ENCODE measurements at regions not wholly inside any gene's neighbourhood (a gene's known extent, or its start where the extent isn't known, plus 50 kb on each side); places are given as distances from the start of the nearest gene placed in this dataset.

- TF ChIP-seq POLR2A (IDR thresholded peaks at IDR 0.05), result no peak
- TF ChIP-seq, protein P1, sequence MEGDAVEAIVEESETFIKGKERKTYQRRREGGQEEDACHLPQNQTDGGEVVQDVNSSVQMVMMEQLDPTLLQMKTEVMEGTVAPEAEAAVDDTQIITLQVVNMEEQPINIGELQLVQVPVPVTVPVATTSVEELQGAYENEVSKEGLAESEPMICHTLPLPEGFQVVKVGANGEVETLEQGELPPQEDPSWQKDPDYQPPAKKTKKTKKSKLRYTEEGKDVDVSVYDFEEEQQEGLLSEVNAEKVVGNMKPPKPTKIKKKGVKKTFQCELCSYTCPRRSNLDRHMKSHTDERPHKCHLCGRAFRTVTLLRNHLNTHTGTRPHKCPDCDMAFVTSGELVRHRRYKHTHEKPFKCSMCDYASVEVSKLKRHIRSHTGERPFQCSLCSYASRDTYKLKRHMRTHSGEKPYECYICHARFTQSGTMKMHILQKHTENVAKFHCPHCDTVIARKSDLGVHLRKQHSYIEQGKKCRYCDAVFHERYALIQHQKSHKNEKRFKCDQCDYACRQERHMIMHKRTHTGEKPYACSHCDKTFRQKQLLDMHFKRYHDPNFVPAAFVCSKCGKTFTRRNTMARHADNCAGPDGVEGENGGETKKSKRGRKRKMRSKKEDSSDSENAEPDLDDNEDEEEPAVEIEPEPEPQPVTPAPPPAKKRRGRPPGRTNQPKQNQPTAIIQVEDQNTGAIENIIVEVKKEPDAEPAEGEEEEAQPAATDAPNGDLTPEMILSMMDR (IDR thresholded peaks at IDR 0.05), result no peak
Measured at GRCh38 chr6:121539439-121539838, 104.0 kb downstream of the GJA1 start.

Data from thyroid gland (tissue), 4 donors.